ENCODE measurements at regions not wholly inside any gene's neighbourhood (a gene's known extent, or its start where the extent isn't known, plus 50 kb on each side); places are given as distances from the start of the nearest gene placed in this dataset.

DNA sequence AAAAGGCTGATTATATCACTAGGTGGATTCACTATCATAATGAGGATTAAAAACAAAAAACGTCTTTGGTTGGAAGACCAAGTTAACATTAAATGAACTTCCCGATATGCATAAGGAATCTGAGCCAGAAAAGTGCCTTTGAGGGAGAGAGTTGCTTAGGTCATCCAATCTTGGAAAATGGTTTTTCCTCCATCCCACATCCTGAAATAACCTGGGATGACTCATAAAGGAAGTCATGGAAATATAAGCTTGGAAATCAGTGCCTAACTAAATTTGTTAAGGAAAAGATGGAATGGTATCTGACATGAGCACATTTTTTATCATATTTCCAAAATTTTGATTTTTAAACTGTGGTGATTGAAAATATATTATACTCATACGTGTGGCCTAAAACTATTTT is 66.0 kb downstream of the KBTBD8 start:
- TF ChIP-seq, protein P1, sequence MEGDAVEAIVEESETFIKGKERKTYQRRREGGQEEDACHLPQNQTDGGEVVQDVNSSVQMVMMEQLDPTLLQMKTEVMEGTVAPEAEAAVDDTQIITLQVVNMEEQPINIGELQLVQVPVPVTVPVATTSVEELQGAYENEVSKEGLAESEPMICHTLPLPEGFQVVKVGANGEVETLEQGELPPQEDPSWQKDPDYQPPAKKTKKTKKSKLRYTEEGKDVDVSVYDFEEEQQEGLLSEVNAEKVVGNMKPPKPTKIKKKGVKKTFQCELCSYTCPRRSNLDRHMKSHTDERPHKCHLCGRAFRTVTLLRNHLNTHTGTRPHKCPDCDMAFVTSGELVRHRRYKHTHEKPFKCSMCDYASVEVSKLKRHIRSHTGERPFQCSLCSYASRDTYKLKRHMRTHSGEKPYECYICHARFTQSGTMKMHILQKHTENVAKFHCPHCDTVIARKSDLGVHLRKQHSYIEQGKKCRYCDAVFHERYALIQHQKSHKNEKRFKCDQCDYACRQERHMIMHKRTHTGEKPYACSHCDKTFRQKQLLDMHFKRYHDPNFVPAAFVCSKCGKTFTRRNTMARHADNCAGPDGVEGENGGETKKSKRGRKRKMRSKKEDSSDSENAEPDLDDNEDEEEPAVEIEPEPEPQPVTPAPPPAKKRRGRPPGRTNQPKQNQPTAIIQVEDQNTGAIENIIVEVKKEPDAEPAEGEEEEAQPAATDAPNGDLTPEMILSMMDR (IDR thresholded peaks at IDR 0.05; ENCODE audit: low read length) = no peak
- no peak for TF ChIP-seq EZH2 (optimal IDR thresholded peaks at IDR 0.05; ENCODE audit: low read depth, low read length)

Measured in MM.1S (cell line).